Kidney glomerular epithelial cell (primary cell): ENCODE measurements at regions not wholly inside any gene's neighbourhood (a gene's known extent, or its start where the extent isn't known, plus 50 kb on each side); places are given as distances from the start of the nearest gene placed in this dataset.
A peak's percentile ranks its signal among the peaks of the same experiment; 100 is the strongest.

ENCODE experiments used
- DNase-seq: peaks from one replicate; lab custom pipeline; 2025; lab: John Stamatoyannopoulos, UW

DNA sequence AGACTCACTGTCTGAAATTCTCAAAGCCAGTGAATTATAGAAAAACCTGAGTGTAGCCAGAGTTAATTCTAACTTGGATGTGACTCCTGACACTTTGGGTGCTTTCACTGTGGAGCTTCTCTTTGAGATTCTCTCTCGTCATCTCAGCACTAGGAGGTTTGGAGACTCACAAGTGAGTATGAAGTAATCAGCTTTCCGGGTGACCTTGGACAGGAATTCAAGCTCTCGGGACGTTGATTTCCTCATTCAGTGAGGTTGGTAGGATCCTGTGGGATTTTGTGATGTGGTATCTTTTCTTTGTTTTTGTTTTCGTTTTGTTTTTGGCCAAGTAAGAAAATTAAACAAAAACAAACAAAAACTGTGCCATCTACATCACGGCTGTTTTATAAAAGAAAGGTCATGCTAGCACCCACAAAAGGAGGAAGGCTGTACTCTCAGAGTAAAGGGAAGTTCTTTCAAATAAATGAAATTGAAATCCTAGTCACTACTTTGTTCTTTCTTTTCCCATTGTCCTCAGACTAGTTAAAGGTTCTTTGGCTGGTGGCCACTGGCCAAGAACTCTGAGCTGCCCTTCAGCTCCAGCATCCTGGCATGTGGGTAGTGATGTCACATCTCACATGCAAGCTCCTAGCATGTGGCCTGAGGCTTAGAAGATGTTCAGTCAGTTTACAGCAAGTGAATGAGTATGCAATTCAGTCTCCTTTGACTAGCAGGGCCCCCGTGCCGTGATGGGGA, 263.3 kb upstream of the TPM1 start:
- no peak for DNase-seq

- DNase-seq = no peak
Observed at GRCh38 chr15:62779899-62780298, 262.6 kb upstream of the TPM1 start.

- DNase-seq = peak; percentile 24
Observed at GRCh38 chr15:62781081-62781497, 261.5 kb upstream of the TPM1 start.

GRCh38 chr15:62782071-62782841, 260.3 kb upstream of the TPM1 start:
- DNase-seq = peak; percentile 83

GRCh38 chr15:62782896-62783295, 259.7 kb upstream of the TPM1 start:
- DNase-seq = no peak

GRCh38 chr15:62783303-62783957, 259.1 kb upstream of the TPM1 start:
- peak; percentile 83 for DNase-seq

- no peak for DNase-seq
Observed at GRCh38 chr15:62785881-62786828, 256.4 kb upstream of the TPM1 start.

- no peak for DNase-seq
Observed at GRCh38 chr15:62787401-62787800, 255.1 kb upstream of the TPM1 start.

GRCh38 chr15:62788224-62788623, 254.3 kb upstream of the TPM1 start:
- no peak for DNase-seq

- no peak for DNase-seq
Observed at GRCh38 chr15:62790546-62790945, 252.0 kb upstream of the TPM1 start.

- no peak for DNase-seq
Observed at GRCh38 chr15:62791694-62792093, 250.9 kb upstream of the TPM1 start.

DNA sequence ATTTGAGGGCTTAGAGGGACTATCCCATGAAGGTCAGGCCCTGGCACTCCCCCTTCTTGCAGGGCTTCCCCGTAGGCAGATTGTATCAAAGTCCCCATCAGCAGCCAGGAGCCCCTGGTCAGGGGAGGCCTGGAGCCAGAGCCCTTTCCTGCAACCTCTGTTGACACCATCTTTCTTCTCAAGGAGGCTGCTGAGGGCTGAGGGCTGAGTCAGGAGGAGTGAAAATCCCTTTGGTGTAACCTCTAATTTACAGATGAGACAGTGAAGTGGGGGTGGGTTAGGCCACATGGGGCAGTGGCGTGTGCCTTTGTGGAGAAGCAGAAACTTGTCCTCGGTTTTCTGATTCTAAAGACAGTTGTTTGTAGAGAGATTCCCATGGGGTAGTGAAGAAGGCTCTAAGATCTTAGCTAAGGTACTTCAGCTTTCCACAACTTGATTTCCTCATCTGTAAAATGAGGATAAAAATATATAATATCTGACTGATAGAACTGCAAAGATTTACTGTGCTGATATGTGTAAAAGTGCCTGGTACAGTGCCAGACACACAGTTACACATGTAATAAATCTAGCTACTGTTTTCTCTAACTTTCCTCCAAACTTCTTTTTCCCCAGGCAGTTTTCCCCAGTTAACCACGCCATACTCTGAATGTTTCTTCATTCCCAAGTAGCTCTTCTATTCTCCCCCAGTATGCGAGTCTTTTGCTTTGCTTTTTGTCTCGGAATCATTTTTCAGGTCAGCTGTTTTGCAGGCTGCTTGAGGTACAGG, 249.4 kb upstream of the TPM1 start:
- DNase-seq = no peak

- DNase-seq = no peak
Observed at GRCh38 chr15:62793752-62794144, 248.8 kb upstream of the TPM1 start.

GRCh38 chr15:62795171-62795570, 247.4 kb upstream of the TPM1 start:
- no peak for DNase-seq

DNA sequence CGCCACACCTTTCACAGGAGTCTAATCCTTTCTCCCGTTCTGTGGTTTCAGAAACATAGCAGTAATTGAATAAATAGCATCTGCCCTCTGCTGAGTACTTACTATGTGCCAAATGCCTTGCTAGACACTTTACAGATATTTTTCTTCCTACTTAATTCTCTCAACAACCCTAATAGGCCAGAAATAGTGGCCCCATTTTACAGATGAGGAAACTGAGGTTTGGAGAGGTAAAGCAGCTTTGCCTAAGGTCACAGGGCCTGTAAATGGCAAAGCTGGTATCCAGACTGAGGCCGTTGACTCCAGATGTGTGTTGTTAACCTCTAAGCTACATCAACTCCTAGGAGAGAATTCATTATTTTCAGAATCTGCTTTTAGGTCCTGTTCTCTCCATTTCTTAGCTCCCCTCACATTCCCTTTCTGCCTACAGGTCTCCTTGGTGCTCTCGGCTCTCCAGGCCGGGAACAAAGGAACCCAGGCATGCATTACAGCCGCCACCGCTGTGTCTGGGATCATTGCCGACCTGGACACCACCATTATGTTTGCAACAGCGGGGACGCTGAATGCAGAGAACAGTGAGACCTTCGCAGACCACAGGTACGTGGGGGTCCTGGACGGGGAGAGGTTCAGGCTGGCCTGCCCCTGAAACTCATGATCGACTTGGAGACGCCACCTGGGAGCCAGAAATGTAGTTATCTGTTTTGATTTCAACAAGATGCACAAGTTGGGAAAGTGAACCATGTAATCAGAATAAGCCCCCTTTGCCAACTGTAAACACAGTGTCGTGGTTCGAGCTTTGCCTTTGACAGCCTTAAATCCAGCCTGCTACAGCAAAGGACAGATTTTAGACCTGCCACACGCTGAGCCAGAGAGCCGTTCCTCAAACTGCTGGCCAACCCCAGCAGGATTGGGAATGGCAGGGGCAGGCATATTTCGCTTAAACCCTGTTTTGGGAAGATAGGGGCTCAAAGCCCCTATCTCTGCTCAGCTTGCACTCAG, 246.5 kb upstream of the TPM1 start:
- DNase-seq = no peak

- DNase-seq = no peak
Observed at GRCh38 chr15:62797171-62797570, 245.4 kb upstream of the TPM1 start.

DNA sequence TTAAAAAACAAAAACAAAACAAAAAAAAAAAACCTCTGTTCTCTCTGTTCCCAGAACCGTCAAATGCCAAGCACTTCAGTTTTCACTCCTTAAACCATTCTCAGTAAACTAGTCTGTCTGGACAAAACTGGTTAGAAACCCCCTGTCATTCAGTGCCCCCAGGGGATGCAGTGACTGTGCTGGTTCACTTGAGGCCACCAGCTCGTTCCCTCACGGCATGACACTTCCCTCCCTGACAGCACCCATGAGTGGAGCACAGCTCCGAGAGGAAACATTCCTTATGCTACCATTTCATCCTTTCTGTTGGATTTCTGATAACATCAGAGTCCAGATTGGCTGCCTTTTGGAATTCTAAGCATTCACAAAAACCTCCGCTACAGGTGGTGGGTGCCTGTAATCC, 244.0 kb upstream of the TPM1 start:
- no peak for DNase-seq

DNA sequence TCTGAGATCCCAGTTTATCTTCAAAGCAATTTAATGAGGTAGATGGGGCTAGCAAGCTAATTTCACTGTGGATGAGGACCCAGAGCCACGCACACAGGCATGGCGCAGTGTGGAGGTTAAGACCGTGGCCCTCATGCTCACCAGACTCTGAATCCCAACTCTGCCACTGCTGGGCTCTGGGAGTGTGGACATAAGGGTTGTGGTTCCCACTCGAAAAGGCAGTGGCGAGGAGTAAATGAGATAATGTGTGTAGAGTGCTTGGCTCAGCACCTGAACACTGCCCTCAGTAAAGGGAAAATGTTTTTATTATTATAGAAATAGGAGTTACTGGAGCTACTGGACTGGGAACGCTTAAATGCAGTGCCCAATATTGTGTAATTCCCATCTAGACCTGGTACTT, 243.5 kb upstream of the TPM1 start:
- no peak for DNase-seq

- no peak for DNase-seq
Observed at GRCh38 chr15:62799919-62800318, 242.6 kb upstream of the TPM1 start.

- DNase-seq = no peak
Observed at GRCh38 chr15:62802612-62803011, 239.9 kb upstream of the TPM1 start.
